Prostate gland (tissue), 2 donors: ENCODE measurements at regions not wholly inside any gene's neighbourhood (a gene's known extent, or its start where the extent isn't known, plus 50 kb on each side); places are given as distances from the start of the nearest gene placed in this dataset.

Source experiments
- DNase-seq: peaks from one replicate; pipeline ENCODE4 v3.0.0-alpha.2; 2019; ENCODE audit warnings: low spot score
- H3K27ac ChIP-seq, 2 donors: fragments of 200-600 bp; sonication (generic); 2 replicates each; pipeline ENCODE4 v1.5.1; 2017 to 2019
- H3K27me3 ChIP-seq: fragments of 200-600 bp; sonication (generic); replicated peaks from 2 replicates; pipeline ENCODE4 v1.5.1; 2019; ENCODE audit not compliant: insufficient read depth
- H3K36me3 ChIP-seq, 2 donors: fragments of 200-600 bp; sonication (generic); 1 replicate in 1 of 2; 2 replicates in 1 of 2; pipeline versions ENCODE4 v1.5.1 to v1.8.1; 2017 to 2019
- H3K4me1 ChIP-seq: fragments of 200-600 bp; sonication (generic); replicated peaks from 2 replicates; pipeline ENCODE4 v1.5.1; 2019
- H3K4me3 ChIP-seq, 2 donors: fragments of 200-600 bp; sonication (generic); 2 replicates each; pipeline ENCODE4 v1.5.1; 2017 to 2019
- H3K9me3 ChIP-seq: fragments of 200-600 bp; sonication (generic); 2 replicates; pipeline ENCODE4 v1.5.1; 2017
- CTCF ChIP-seq, 4 experiments: fragments of 200-600 bp in 2 of 4; fragments of 450-650 bp in 2 of 4; sonication (generic) in 2 of 4; IDR thresholded peaks; 1 replicate in 3 of 4; 2 replicates in 1 of 4; pipeline ENCODE4 v1.5.1; 2016 to 2019; ENCODE audit warnings: antibody characterized with exemption in 4 of 4, mild to moderate bottlenecking in 2 of 4, moderate library complexity in 2 of 4
- POLR2A ChIP-seq: fragments of 450-650 bp; IDR thresholded peaks from one replicate; pipeline ENCODE4 v1.6.1; 2016; ENCODE audit warnings: antibody characterized with exemption, mild to moderate bottlenecking
- POLR2AphosphoS5 ChIP-seq: sonication (generic); formaldehyde crosslinking; IDR thresholded peaks from one replicate; pipeline ENCODE4 v1.6.1; 2017; ENCODE audit warnings: antibody characterized with exemption
- WGBS: methylation state at CpG from one replicate; pipeline ENCODE4 v1.1.5; 2018; 5-methylcytosine and 5-hydroxymethylcytosine counted together
- intact Hi-C: fragments of 100-400 bp; cut with DNase I; formaldehyde crosslinking; loops from one replicate; pipeline ENCODE4 v1.14.2; 2022

GRCh38 chr13:105929505-105929904 lies 606.0 kb downstream of the EFNB2 start:
- Histone ChIP-seq H3K4me1 (no peaks in the 10 kb centered on the region), H3K4me3 (no peak overlapping the region), H3K27me3 (no peaks in the 10 kb centered on the region), H3K9me3 (no peaks in the 10 kb centered on the region), H3K27ac (no peak overlapping the region), H3K36me3 (no peaks in the 10 kb centered on the region)
- no peak for TF ChIP-seq POLR2AphosphoS5
- no peak for TF ChIP-seq CTCF (IDR thresholded peaks at IDR 0.05)
- TF ChIP-seq POLR2A = no peak
- no peak for DNase-seq
- WGBS = 84% methylated on average over 4 of the region's 4 CpGs
- intact Hi-C loops = no loop called here

- Histone ChIP-seq H3K27ac (no peak overlapping the region), H3K9me3 (no peaks in the 10 kb centered on the region), H3K36me3 (no peaks in the 10 kb centered on the region), H3K27me3 (no peaks in the 10 kb centered on the region), H3K4me1 (no peaks in the 10 kb centered on the region), H3K4me3 (no peak overlapping the region)
- 93% methylated on average over 4 of the region's 4 CpGs for WGBS
- no peak for DNase-seq
- TF ChIP-seq POLR2A (no peak), CTCF (IDR thresholded peaks at IDR 0.05) (no peak), POLR2AphosphoS5 (no peak)
- intact Hi-C loops = no loop called here
Measured at GRCh38 chr13:105928901-105929300, 606.6 kb downstream of the EFNB2 start.

- TF ChIP-seq CTCF (IDR thresholded peaks at IDR 0.05) (no peak), POLR2AphosphoS5 (no peak), POLR2A (no peak)
- H3K27me3 ChIP-seq = no peaks in the 10 kb centered on the region
- 96% methylated on average over 1 of the region's 1 CpG for WGBS
- no peak for DNase-seq
- H3K9me3 ChIP-seq = no peaks in the 10 kb centered on the region
- no peak overlapping the region for H3K4me3 ChIP-seq
- H3K27ac ChIP-seq = no peak overlapping the region
- intact Hi-C loops = no loop called here
- no peaks in the 10 kb centered on the region for H3K36me3 ChIP-seq
- H3K4me1 ChIP-seq = no peaks in the 10 kb centered on the region
Measured at GRCh38 chr13:105928048-105928447, 607.4 kb downstream of the EFNB2 start.

DNA sequence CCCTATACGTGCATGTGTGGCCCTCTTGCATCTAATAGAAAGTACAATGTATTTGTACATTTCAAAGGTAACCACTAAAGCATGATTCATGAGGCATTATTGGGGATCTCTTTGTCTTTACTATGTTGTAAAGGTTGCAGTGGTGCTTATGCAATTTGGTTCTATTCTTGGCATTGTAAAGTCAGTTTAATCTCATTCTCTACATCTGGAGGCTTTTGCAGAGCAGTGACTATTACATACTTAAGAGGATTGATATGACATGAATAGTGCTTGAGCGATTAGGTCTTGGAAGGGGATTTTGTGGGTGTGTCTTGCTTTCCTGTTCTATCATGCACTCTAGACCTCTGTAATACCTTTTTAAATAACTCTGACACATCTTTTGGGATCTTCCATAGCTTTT lies 610.0 kb downstream of the EFNB2 start:
- Histone ChIP-seq H3K27me3 (no peaks in the 10 kb centered on the region), H3K36me3 (no peaks in the 10 kb centered on the region), H3K4me1 (no peaks in the 10 kb centered on the region), H3K9me3 (no peaks in the 10 kb centered on the region), H3K4me3 (no peak overlapping the region), H3K27ac (no peak overlapping the region)
- TF ChIP-seq POLR2AphosphoS5 (no peak), CTCF (IDR thresholded peaks at IDR 0.05) (no peak), POLR2A (no peak)
- DNase-seq = no peak
- WGBS = 64% methylated on average over 2 of the region's 2 CpGs
- intact Hi-C loops = no loop called here

DNA sequence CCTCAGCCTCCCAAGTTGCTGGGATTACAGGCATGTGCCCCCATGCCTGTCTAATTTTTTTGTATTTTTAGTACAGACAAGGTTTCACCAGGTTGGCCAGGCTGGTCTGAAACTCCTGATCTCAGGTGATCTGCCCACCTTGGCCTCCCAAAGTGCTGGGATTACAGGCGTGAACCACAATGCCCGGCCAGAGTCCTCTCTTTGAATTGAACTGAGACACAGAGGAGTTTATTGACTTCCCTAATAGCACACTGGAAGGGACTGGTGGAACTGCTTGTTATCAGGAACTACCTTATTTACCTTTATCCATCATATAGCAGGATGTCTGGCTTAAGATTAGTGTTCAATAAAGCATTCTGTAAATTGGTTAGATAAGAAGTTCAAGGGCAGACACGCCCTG lies 613.8 kb downstream of the EFNB2 start:
- intact Hi-C loops = no loop called here
- 58% methylated on average over 3 of the region's 3 CpGs for whole genome bisulfite sequencing
- TF ChIP-seq CTCF (IDR thresholded peaks at IDR 0.05) = no peak

More for the DNA sequence above, 613.8 kb downstream of the EFNB2 start:
- H3K4me1 ChIP-seq = no peaks in the 10 kb centered on the region
- no peak for DNase-seq
- no peaks in the 10 kb centered on the region for H3K9me3 ChIP-seq
- H3K27me3 ChIP-seq = no peaks in the 10 kb centered on the region
- H3K27ac ChIP-seq = no peak overlapping the region
- H3K4me3 ChIP-seq = no peak overlapping the region
- H3K36me3 ChIP-seq = no peaks in the 10 kb centered on the region
